ENCODE measurements at regions not wholly inside any gene's neighbourhood (a gene's known extent, or its start where the extent isn't known, plus 50 kb on each side); places are given as distances from the start of the nearest gene placed in this dataset.
"Not testable (repeated sequence)": the region's sequence is repeated elsewhere in the genome, so short reads cannot be mapped to it uniquely, and the experiment has no call there.

DNA sequence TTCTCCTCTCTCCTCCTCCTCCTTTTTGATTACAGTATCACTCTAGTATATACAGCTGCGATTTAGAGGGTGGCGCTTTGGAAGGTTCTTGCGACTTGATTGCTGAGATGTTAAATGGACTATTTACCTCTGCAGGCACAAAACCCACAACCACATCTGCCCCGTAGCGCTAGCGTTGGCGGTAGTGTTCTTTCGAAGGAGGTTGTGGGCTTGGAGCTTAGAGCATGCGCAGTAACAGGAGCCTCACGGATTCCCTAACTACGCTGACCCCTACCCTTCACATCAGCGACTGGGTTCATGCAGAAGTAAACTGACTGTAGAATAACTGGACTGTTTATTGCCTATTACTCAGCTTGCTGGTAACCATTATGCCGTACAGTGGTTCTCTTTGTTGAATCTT, 58.0 kb downstream of the CGGBP1 start:
- no peak for DNase-seq

DNA sequence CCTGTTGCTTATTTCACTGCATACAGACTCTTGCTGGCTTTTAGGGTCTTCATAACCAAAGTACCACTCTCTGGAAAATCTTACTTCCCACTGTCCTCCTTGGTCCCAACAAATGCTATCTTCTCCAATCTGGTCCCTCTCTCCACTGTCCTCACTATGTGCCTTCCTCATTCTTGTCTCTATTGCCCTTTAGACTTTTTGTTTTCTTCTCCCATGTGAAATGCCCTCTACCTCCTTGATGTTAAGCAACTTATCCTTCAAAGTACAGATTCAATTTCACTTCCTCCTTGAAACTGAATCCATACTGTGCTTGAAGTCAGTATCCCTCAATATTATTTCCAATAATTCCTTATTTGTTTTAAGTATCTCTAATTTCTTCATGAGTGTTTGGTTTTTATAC, 60.8 kb downstream of the CGGBP1 start:
- no peak for DNase-seq

DNA sequence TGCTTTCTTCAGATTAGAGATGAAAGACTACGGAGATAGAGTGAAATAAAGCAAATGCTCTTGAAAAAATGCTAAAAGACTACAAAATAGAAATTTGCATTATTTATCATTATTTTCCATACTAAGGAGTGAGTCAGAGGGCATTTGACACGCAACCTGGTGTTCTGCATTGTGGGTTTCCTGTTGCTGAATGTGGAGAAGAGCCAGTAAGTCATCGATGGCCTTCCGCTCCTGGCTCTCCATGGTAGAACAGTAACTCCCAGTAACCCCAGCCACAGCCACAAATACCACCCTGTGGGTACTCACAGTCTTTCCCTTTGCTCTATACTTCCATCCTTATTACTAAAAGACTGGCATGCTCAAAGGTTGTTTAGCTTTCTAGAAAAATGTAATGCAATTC, 61.5 kb downstream of the CGGBP1 start:
- no peak for DNase-seq

DNA sequence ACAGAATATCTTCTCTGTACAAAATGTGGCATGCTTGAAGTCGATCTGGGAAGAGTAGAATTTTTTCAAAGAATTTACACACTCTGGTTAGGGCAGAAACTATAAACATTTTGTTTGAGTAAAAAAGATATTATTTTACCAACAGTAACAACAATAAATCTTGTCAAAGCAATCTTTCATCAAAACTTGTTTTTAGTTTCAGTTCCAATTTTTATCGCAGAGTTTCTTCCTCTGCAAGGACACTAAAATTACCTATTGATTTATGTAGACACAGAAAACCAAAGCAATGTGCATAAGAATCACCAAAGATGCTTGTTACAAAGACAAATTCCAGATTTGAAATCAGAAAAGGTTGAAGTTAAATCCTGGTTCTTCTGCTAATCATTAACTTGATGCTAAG, 61.9 kb downstream of the CGGBP1 start:
- DNase-seq, result no peak

DNA sequence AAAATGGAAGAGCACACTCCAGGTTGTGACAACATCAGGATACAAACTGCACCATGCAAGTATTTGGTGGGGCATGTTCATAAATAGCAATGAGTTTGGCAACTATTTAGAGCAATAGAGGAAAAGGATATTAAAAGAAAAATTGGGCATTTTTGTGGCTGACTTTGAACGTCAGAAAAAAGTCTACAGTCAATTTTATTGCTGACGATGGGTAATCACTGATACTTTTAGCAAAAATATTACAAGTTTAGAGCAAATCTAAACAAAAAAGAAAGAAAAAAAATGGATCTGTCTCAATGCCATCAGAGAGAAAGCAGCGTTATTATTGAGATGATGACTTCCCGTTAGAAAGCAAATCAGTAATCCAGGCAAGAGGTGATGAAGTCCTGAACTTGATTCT, 65.2 kb downstream of the CGGBP1 start:
- no peak for DNase-seq

DNA sequence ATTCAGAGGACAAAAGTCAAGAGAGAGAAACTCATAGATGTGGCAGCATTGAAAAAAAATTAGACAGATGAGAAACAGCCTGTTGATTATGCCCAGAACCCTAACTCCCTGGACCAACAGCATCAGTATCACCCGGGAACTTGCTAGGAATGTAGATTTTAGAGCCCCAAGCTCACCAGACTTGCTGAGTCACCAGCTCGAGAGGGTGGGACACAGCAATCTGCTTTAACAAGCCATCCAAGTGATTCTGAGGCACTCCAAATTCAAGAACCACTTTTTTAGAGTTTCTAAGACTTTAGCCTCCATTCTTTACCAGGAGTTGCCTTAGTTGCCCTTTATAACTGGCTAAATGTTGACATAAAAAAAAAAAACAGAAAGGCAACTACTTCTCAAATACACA, 70.9 kb downstream of the CGGBP1 start:
- DNase-seq, result no peak

DNA sequence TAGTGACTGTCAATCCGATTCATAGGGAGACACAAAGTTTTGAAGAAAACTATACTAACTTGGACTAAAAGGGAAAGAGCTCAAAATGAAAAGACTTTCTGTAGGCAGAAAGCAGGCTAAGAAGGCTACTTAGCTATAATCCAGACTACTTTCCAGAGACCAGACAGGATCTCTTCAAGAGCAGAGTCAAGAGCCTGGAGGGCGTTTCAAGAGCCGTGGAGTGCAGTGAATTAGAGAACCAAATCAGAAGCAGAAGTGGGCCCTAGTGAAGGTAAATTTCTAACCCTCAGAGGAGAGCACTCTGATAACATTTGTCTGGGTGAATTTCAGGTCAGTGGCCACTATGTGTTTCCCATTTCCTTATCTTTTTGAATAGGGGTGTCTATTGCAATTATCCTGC, 76.4 kb downstream of the CGGBP1 start:
- DNase-seq, result no peak

DNA sequence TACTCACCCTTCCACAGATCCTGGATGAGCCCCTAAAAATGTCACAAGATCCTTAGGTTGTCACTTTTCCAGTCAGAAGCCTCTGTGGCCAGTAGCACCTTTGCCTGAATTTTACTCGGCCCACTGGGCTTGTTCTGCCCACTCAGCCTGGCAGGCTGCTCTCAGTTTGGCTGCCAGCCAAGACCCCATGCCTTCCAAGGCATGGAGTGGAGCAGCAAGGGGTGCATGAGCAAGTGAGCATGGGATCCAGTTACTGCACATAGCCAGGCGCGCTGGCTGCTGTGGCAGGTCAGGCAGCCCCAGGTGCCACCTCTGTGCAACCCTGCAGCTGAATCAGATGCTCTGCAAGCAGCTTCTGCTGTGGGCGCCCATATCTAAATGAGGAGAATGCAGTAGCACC, 79.3 kb downstream of the CGGBP1 start:
- DNase-seq, result no peak

DNA sequence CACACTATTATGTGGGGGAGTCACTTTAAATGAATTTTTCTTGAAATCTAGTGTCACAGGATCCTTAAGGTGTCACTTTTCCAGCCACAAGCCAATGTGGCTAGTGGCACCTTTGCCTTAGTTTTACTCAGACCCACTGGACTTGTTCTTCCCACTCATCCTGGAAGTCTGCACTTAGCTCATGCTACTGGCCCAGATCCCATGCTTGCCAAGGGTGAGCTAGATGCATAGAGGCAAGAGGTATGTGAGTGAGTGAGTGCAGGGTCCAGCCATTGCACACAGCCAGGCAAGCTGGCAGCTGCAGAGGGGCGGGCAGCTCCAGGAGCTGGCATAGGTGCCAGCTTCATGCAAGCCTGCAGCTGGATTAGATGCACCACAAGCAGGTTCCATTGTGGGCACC, 81.0 kb downstream of the CGGBP1 start:
- no peak for DNase-seq

DNA sequence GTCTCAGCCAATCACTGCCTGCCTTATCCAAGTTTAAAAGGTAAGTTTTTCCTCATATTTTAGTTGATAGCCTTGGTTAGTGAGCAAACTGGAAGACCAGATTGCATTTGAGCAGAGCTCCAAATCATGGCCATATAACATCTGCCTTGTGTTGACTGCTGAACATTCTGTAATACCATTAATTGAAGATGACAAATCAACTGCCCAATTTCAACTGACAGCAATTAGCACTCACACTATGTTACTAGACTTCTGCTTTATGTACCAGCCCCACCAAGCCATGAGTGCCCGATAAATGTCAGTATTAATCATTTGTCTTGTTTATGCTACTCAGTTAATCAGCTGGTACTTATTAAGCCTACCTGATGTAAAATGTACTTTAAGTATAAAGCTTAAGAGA, 83.1 kb downstream of the CGGBP1 start:
- peak; percentile 23 for DNase-seq

DNA sequence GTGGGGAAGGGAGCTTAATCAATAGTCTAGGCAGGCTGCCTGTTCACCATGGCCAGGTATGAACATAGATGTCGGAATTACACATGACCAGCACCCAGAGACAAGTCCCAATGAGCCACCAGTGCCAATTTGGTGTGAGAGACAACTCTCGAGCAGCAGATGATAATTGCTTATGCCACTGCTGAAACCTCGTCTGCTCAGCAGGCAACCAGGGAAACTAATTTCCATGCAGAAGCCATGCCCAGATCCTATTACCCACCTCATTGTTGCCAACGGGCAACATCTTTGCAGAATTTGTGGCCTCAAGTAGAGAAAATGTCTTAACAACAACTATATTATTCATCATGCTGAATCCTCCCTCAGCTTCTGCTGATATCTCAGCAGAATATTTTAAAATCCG, 84.9 kb downstream of the CGGBP1 start:
- DNase-seq, result no peak

DNA sequence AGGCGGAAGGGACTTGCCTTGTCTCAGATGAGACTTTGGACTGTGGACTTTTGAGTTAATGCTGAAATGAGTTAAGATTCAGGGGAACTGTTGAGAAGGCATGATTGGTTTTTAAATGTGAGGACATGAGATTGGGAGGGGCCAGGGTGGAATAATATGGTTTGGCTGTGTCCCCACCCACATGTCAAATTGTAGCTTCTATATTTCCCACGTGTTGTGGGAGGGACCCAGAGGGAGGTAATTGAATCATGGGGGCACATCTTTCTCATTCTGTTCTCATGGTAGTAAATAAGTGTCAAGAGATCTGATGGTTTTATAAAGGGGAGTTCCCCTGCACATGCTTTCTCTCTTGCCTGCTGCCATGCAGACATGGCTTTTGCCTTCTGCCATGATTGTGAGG, 89.2 kb downstream of the CGGBP1 start:
- DNase-seq, result no peak

DNA sequence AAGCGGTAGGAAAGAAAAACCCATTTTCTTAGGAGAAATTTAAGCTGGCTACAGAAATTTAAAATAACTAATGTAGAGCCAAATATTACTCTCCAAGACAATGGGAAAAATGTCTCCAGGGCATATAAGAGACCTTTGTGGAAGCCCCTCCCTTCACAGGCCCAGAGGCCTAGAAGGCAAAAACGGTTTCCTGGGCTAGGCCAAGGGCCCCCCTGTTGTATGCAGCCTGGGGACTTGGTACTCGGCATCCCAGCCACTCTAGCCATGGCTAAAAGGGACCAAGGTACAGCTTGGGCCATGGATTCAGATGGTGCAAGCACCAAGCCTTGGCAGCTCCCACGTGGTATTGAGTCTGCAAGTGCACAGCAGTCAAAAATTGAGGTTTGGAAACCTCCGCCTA, 90.1 kb downstream of the CGGBP1 start:
- no peak for DNase-seq

DNA sequence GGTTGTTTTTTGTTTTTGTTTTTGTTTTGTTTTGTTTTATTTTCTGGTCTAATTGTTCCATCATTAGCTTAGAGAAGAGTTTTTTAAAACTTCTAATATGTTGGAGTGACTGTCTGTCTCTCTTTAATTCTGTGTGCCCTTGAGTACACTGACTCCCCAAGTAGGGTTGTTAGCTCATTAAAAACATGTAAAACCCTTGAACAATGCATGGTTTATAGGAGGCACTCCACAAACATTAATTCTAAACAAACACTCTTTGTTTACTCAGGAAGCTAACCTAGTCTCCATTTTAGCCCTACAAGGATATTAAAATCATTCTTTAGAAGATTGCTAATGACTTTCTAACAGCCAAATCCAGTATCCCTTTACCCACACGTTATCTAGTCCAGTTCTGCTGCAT, 100.5 kb downstream of the CGGBP1 start:
- peak; percentile 86 for DNase-seq

DNA sequence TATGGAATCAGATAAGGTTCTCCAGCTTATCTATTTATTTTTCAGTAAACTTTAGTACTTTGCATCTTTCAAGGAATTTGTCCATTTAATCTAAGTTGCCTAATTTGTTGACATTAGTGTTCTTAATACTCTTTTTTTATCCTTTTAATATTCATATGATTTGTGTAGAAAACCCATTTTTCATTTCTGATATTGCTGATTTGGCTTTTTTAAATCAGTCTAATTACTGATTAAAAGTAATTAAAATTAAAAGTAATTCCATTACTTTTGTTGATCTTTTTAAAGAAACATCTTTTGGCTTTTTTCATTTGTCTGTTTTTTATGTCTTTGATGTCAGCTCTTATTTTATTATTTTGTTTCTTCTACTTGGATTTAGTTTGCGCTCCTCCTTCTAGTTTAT, 101.2 kb downstream of the CGGBP1 start:
- DNase-seq, result no peak

DNA sequence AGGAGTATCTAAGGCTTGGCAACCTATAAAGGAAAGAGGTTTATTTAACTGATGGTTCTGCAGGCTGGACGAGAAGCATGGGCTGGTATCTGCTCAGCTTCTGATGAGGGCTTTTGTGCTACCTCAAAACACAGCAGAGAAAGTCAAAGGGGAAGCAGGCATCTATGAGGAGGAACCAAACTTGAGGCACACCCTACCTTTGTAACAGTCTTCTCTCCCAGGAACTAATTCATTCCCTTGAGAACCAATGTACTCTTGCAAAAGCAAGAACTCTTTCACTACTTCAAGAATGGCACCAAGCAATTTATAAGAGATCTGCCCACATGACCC, 109.0 kb downstream of the CGGBP1 start:
- no peak for DNase-seq

DNA sequence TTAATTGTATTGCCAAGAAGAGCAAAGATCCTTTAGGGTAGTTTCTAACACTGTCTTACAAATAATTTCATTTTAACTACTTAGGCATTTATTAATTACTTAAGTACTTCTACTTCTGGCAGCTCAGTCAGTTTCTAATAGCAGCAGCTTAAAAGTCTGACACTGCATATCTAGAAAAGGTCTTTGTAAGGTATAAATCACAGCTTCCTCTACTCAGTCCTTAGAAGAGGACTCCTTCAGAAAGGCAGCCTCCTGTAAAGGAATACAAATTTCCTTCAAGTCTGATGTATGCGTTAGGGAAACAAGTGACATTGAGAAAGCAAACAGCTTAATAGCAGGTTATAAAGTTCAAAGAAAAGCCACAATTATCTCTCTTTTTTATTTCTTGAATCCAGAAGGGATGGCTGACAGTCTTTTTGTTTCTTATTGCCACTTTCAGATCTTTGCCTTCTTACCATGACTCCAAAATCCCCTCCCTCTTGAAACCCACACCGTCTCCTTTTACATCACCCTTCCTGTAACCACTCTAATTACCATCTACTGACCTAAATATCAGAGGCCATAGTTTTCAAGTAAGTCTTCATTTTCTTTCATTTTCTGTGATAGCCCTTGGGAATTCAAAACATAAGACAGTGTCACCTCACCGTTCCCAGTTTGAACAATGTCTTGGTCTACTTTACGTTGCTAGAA, 109.5 kb downstream of the CGGBP1 start:
- no peak for DNase-seq

DNA sequence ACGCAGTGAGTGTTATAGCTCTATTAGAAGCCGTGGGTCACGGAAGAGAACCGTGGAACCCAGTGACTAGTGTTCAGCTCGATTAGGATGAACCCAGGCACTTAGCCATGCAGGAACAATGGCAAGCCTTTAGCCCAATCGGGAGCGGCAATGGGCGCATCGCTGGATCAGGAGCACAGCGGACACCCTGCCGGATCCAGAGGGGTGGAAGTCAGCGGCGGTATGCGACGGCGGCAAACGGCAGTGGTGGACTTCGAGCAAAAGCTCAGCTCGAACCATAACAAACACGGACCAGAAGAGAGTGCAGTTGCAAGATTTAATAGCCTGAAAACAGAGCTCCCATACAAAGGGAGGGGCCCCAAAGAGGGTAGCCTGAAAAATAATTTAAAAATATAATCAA, 112.8 kb downstream of the CGGBP1 start:
- DNase-seq, result not testable (repeated sequence)

DNA sequence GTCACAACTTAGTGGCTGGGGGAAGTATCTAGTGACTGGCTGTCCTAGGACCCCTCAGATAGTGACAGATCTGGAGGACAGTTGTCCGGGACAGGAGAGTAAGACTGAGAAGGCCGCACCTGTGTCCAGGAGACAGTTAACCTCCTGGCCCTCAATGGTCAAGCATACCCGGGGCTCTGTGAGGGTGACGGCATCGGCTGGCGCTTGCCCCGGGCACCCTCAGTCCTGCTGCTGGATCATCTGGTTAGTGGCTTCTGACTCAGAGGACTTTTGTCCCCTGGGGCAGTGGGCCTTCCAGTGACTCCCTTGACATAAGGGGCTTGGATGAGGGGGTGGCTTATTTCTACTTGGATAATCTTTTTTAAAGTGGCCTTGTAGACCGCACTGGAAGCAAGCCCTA, 116.5 kb downstream of the CGGBP1 start:
- not testable (repeated sequence) for DNase-seq

DNA sequence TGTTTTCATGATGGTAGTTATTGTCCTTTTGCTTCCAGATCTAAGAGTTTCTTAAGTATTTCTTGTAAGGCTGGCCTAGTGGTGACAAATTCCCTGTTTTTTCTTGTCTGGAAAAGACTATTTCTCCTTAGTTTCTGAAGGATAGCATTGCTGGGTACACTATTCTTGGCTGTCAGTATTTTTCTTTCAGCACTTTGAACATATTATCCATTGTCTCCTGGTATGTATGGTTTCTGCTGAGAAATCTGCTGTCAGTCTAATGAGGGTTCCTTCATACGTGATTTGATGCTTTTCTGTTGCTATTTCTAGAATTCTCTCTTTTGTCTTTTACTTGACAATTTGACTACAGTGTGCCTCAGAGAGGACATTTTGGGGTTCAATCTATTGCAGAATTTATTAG, 134.3 kb downstream of the CGGBP1 start:
- DNase-seq, result no peak

DNA sequence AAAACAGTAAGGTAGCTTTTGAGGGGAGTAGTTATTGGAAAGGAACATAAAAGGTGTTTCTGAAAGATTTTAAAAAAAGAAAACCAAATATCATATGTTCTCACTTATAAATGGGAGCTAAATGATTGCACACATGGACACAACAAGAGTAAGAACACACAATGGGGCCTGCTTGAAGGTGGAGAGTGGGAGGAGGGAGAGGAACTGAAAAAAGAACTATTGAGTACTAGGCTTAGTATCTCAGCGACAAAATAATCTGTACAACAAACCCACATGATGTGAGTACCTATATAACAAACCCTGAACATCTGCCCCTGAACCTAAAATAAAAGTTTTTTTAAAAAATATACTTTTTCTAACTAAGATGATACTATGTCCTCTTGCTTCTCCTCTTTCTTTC, 138.3 kb downstream of the CGGBP1 start:
- DNase-seq, result no peak

DNA sequence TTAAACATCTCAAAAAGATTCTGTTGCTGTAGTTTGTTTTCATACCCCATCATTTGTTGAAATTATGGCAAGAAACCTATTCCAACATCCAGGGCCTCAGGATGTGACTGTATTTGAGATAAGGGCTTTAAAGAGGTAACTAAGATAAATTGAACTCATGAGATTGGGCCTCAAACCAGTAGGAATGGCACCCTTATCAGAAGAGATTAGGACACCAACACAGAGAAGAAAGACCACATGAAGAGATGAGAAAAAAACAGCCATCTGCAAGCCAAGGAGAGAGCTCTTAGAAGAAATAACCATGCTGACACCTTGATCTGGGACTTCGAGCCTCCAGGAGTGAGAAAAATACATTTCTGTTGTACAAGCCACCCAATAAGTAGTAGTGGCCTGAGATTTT, 157.7 kb downstream of the CGGBP1 start:
- DNase-seq, result no peak

DNA sequence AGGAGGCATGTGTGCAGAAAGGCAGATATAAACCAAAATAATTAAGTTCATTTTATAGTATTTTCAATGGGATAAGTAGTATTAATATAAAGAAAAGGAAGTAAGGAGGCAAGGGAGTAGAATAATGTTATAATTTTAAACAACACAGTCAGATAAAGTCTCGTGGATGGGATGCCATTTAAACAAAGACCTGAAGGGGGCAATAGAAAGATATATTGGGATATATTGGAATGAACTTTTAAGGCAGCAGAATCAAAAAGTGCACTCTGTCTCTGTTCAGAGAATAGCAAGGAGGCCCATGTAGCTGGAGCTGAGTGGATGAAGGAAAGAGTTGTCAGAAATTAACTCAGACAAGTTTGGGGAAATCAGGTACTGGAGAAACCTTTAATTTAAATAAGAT, 158.7 kb downstream of the CGGBP1 start:
- no peak for DNase-seq

DNA sequence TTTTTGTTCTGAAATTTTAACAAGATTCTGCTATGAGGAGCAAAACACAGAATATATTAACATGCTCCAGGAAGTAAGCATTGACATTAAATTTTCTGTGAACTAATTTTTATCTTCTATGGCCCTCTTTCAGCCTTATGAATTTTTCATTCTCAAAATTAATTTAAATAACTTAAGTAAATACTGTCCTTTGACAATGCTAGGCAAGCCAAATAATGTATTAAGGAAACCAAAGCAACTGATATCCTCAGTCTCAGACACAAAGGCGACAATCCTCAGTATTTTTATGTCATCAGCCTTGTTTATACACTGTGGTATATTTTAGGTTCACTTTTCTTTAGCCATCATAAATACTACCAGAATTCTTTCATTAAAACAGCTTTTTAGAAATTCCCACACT, 159.8 kb downstream of the CGGBP1 start:
- DNase-seq, result no peak

DNA sequence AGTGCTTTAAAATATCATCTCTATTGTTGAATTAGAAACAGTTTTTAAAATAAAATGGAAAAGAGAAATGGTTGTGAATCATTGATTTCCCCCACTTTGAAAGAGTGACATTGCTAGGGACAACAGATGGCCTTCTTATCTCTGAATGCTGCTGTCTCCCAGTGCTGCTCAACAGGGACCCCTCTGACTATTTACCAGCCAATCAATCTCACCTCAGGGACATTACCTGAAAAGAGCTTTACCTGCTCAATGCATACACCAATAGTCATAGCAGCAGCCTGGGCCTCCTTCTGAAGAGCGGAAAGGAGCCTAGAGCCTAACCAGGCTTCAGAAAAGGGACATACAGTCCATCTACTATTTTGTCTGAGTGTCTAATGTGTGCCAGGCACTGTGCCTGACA, 162.8 kb downstream of the CGGBP1 start:
- DNase-seq, result no peak

DNA sequence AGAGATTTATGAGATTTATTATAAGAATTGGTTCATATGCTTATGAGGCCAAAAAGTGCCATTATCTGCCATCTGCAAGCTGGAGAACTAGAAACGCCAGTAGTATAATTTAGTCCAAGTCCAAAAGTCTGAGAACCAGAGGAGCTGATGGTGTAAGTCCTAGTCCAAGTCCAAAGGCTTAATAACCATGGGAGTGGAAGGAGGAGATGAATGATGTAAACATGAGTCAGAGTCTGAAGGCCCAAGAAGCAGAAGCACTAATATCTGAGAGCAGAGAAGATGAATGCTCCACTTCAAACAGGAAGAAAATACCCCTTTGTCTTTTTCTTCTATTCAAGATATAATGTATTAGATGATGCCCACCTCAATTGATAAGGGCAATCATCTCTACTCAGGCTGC, 185.7 kb downstream of the CGGBP1 start:
- DNase-seq, result no peak
